Transverse colon (tissue), 3 donors: ENCODE measurements at regions not wholly inside any gene's neighbourhood (a gene's known extent, or its start where the extent isn't known, plus 50 kb on each side); places are given as distances from the start of the nearest gene placed in this dataset.

ENCODE experiments used
- CTCF ChIP-seq, 5 experiments: fragments of 200-600 bp in 3 of 5; fragments of 450-650 bp in 2 of 5; sonication (generic) in 3 of 5; IDR thresholded peaks; 1 replicate in 2 of 5; 2 replicates in 3 of 5; pipeline ENCODE4 v1.5.1; 2016 to 2017; ENCODE audit warnings: antibody characterized with exemption in 5 of 5, inconsistent platforms in 3 of 5, mild to moderate bottlenecking in 2 of 5, moderate library complexity in 1 of 5
- EP300 ChIP-seq: sonication (generic); formaldehyde crosslinking; IDR thresholded peaks from one replicate; pipeline ENCODE4 v1.6.1; 2017; ENCODE audit warnings: antibody characterized with exemption, low read depth
- POLR2A ChIP-seq: fragments of 450-650 bp; IDR thresholded peaks from one replicate; pipeline ENCODE4 v1.6.1; 2016; ENCODE audit warnings: antibody characterized with exemption, mild to moderate bottlenecking, moderate library complexity

DNA sequence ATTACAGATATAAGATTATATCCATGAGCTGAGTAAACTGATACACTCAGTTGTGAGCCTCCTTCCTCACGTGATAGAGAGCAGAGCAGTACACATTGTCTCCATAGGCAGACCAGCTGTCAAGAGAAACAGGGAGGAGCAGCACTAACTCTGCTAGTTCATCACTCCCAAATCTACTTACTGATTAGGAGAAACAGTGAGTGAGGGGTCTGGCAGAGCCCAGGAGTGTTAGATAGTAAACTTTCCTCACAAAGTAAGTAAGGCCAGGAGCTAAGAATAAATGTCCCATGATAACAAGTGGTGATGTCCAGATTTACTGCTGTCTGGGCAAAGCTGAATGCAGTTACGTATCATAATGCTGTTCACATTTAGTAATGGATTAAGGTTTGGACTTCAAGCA lies 168.6 kb upstream of the KCNK2 start:
- TF ChIP-seq CTCF (IDR thresholded peaks at IDR 0.05) (no peak), POLR2A (no peak), EP300 (no peak)
